Esophagus muscularis mucosa (tissue), 4 donors: ENCODE measurements at regions not wholly inside any gene's neighbourhood (a gene's known extent, or its start where the extent isn't known, plus 50 kb on each side); places are given as distances from the start of the nearest gene placed in this dataset.

Experiments used
- EP300 ChIP-seq: sonication (generic); formaldehyde crosslinking; IDR thresholded peaks from one replicate; pipeline ENCODE4 v1.6.1; 2017; ENCODE audit warnings: antibody characterized with exemption
- POLR2A ChIP-seq: fragments of 450-650 bp; IDR thresholded peaks from one replicate; pipeline ENCODE4 v1.6.1; 2017; ENCODE audit warnings: antibody characterized with exemption, moderate library complexity, mild to moderate bottlenecking, low read depth
- TF ChIP-seq, protein P1 (sequence below), 3 experiments: fragments of 200-600 bp in 2 of 3; fragments of 450-650 bp in 1 of 3; sonication (generic) in 2 of 3; IDR thresholded peaks; one replicate each; pipeline ENCODE4 v1.5.1; 2017 to 2019; ENCODE audit warnings: antibody characterized with exemption in 3 of 3, mild to moderate bottlenecking in 2 of 3, moderate library complexity in 1 of 3

DNA sequence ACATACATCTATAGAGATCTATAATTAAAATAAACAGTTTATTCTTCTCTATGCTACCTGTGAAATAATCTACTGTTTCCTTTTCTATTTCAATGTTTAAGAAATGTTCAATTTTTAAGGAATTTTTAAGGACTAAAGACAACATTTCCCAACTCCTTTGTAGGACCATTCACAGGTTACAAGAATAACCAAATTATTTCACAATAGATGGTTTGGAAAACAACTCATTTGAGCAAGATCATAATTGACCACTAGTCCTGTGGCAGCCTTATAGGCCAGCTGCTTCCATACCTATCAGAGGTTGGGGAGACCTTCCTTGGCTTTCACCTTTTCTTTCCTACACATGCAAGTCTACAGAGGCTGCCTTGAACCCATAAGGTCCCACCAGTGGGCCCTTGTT is 193.7 kb downstream of the TTC39B start:
- TF ChIP-seq, protein P1, sequence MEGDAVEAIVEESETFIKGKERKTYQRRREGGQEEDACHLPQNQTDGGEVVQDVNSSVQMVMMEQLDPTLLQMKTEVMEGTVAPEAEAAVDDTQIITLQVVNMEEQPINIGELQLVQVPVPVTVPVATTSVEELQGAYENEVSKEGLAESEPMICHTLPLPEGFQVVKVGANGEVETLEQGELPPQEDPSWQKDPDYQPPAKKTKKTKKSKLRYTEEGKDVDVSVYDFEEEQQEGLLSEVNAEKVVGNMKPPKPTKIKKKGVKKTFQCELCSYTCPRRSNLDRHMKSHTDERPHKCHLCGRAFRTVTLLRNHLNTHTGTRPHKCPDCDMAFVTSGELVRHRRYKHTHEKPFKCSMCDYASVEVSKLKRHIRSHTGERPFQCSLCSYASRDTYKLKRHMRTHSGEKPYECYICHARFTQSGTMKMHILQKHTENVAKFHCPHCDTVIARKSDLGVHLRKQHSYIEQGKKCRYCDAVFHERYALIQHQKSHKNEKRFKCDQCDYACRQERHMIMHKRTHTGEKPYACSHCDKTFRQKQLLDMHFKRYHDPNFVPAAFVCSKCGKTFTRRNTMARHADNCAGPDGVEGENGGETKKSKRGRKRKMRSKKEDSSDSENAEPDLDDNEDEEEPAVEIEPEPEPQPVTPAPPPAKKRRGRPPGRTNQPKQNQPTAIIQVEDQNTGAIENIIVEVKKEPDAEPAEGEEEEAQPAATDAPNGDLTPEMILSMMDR (IDR thresholded peaks at IDR 0.05): no peak
- TF ChIP-seq EP300 (no peak), POLR2A (no peak)
